Fibroblast of lung (primary cell): ENCODE measurements at regions not wholly inside any gene's neighbourhood (a gene's known extent, or its start where the extent isn't known, plus 50 kb on each side); places are given as distances from the start of the nearest gene placed in this dataset.
A peak's percentile ranks its signal among the peaks of the same experiment; 100 is the strongest.

Source experiments
- EZH2 ChIP-seq: IDR thresholded peaks from 2 replicates; pipeline ENCODE4 v1.5.1; 2012; ENCODE audit warnings: low read length, control low read depth, mild to moderate bottlenecking; ENCODE audit errors: missing control alignments
- TF ChIP-seq, protein P1 (sequence below), 2 donors: IDR thresholded peaks in 1 of 2; conservative IDR thresholded peaks in 1 of 2; 1 replicate in 1 of 2; 2 replicates in 1 of 2; pipeline ENCODE4 v1.5.1; 2011 to 2012; ENCODE audit warnings: low read length in 2 of 2, control low read depth in 1 of 2, inconsistent platforms in 1 of 2, low read depth in 1 of 2, mild to moderate bottlenecking in 1 of 2

DNA sequence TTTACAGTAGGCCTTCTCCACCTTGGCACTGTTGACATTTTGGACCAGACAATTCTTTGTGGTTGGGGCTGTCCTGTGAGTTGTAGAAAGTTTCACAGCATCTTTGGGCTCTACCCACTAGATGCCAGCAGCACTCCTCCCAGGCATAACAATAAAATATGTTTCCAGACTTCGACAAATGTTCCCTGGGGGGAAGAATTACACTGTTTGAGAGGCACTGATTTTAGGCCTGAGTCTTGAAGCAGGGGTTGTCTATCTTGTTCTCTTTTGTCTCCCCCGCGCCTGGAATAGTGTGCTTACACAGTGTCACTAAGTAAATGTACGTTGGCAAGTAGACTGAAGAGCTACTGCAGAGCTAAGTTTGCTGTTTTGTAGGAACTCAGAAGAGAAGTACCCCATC, 254.4 kb upstream of the BOD1L1 start:
- TF ChIP-seq, protein P1, sequence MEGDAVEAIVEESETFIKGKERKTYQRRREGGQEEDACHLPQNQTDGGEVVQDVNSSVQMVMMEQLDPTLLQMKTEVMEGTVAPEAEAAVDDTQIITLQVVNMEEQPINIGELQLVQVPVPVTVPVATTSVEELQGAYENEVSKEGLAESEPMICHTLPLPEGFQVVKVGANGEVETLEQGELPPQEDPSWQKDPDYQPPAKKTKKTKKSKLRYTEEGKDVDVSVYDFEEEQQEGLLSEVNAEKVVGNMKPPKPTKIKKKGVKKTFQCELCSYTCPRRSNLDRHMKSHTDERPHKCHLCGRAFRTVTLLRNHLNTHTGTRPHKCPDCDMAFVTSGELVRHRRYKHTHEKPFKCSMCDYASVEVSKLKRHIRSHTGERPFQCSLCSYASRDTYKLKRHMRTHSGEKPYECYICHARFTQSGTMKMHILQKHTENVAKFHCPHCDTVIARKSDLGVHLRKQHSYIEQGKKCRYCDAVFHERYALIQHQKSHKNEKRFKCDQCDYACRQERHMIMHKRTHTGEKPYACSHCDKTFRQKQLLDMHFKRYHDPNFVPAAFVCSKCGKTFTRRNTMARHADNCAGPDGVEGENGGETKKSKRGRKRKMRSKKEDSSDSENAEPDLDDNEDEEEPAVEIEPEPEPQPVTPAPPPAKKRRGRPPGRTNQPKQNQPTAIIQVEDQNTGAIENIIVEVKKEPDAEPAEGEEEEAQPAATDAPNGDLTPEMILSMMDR (conservative IDR thresholded peaks at IDR 0.05 in 1 of 2, IDR thresholded peaks at IDR 0.05 in 1 of 2; ENCODE audit: low read depth in 1 of 2, low read length in 2 of 2) = peak in 1 of 2 donors; percentile 28
- TF ChIP-seq EZH2 = no peak
